Stimulated activated CD4-positive, alpha-beta T cell treated with anti-CD3 and anti-CD28 coated beads, TNF-alpha, amount 100 ng/mL, for 4 hours (primary cell): ENCODE measurements at regions not wholly inside any gene's neighbourhood (a gene's known extent, or its start where the extent isn't known, plus 50 kb on each side); places are given as distances from the start of the nearest gene placed in this dataset.

Experiments used
- DNase-seq, 3 experiments: peaks; one replicate each; pipeline ENCODE4 v3.0.0-alpha.2; 2020; ENCODE audit warnings: low read depth in 3 of 3

GRCh38 chr2:239765076-239765845 is 259.9 kb downstream of the NDUFA10 start:
- DNase-seq, result no peak

- DNase-seq, result no peak
Measured at GRCh38 chr2:239763433-239764097, 261.6 kb downstream of the NDUFA10 start.

GRCh38 chr2:239762655-239763269 is 262.4 kb downstream of the NDUFA10 start:
- no peak for DNase-seq

DNA sequence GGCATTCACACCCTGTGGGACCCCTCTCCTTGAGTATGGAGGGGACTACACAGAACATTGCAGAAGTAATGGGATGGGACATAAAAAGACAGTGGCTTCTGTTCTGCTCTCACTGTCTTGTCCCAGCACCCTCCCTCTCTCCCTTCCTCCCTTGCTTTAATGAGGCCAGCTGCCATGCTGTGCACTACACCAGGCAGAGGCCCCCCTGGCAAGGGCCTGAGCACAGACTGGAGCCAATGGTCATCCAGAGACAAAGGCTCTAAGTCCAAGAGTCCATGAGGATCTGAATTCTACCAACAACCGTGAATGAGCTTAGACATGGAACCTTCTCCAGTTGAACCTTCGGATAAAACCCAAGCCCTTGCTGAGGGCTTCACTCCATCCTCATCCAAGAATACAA is 263.0 kb downstream of the NDUFA10 start:
- no peak for DNase-seq

DNA sequence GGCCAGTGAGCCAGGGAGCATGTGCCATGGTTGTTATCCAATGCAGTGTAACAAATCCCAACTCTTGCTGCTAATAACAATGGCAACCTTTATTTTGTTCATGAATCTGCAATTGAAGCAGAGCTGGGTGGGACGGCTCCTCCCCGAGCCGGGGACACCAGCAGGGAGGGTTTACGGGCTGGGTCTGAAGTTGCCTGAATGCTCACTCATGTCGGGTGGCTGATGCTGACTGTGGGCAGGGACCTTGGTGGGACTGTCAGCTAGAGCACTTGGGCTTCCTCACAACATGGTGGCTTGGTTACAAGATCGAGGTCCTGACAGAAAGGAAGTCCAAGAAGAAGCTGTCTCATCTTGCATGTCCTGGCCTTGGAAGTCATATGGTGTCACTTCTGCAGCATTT is 264.5 kb downstream of the NDUFA10 start:
- no peak for DNase-seq

DNA sequence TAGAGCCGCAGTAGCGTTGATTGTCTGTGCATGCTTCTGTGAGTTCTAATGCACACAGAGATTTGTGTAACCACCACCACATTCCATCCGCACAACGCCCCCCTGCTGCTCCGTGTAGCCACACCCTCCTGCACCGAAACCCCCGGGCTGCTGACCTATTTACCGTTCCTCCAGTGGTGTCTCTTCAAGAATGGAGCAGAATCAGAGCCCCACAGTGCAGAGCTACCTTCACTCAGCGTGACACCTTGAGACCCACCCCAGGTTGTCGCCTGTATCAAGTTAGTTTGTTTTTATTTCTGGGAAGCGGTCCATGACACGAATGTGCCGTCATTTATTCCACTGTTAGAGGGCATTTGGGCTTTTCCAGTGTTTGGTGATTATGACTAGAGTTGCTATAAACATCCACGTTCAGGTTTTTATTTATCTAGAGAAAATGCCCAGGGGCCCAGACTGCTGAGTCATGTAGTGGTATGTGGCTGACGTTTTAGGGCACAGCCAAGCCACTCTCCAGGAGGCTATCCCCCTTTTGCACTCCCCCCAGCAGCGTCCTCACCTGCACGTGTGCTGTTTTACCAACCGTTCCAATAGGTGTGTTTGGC is 266.8 kb downstream of the NDUFA10 start:
- no peak for DNase-seq

DNA sequence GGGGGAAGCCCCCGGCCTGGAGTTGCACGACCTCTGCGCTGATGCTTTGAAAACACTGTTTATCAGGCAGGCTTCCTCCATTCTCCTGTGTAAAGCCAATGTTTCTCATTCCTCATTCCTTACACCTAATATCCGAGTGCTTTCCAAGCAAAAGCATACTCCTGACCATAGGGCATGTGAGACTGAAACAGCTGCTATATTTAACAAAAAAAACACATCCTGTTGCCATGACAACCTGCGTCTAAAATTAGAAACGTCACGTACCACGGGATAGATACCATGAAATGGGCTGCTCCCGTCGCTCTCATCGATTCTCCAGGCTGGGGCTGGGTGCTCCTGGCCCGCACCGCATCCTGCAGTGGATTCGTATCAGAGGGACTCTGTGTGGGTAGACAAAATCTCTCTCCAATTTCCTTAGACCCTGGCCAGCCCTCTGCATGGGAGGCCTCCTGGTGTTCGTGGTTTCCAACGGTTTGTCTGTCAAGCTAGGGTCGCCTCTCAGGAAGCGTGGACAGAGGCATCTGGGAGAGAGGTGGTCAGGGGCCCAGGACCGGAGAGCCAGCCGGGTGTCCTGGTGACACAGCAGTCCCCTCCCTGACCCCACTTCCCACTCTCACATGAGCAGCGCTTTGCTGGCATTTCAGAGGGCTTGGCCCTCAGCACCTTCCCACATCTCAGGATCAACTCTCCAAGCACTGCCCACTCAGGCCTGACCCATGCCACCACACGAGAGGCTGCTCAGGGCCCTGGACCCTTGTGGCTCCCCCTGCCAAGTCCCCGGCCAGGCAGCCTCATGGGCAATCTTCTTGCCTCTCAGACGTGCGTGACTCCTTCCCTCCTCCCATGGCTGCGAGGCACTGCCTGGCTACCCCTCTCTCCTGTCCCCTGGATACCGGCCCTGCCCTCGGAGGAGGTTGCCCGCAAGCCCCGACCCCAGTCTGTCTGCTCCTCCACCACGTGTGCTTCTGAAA is 268.1 kb downstream of the NDUFA10 start:
- DNase-seq, result no peak

DNA sequence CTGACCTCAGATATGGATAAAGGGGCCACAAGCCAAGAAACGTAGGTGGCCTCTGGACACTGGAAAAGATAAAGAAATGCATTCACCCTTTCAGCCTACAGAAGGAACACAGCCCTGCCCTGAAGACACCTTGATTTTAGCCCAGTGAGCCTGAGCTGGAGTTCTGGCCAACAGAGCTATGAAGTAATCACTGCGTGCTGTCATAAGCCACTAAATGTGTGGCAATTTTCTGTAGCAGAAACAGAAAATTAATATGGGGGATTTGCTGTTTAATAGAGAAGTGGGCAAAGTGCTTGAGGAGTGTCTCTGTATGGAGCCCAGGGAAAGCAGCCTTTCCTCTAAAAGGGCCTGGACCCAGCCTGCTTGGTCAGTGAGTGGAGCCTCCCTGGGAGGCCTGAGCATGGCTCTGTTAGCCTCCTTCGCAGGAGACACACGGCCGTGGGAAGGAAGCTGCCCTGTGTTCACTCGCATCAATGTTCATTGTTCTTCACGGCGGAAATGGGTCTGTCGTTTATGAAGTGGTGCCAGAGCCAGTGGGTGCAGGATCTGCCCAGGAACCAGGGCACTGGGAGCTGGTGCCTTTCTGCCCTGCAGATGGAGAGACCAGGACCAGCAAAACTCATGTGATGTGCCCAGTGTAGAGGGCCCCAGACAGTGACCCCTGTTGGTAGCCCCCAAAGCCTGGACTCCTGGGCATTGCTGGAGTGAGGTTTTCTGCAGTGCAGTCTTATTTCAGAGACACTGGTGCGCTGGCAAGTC is 268.9 kb downstream of the NDUFA10 start:
- no peak for DNase-seq

DNA sequence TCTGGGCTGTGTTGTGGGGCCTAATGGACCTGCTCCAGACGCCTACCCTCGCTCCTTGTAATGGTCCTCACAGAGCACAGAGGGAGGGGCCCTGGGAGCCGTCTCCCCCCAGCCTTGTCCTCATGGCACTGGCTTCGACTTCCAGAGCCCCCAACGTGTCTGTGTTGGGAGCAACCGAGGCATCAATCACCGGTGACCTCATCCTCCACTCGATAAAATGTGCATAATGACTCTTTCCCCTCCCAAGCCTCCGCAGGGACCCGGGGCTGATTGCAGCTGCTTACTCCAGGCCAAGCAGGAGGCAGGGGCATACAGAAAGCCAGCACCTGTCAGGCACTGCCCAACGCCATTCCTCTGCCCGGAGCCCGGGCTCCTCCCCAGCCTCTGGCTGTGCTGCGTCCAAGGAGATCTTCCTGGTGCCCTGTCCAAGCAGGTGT is 271.7 kb downstream of the NDUFA10 start:
- no peak for DNase-seq

GRCh38 chr2:239752951-239753350 is 272.2 kb downstream of the NDUFA10 start:
- no peak for DNase-seq

- DNase-seq, result peak; percentile 11 to 24 (median 23)
Measured at GRCh38 chr2:239751679-239752355, 273.3 kb downstream of the NDUFA10 start.

DNA sequence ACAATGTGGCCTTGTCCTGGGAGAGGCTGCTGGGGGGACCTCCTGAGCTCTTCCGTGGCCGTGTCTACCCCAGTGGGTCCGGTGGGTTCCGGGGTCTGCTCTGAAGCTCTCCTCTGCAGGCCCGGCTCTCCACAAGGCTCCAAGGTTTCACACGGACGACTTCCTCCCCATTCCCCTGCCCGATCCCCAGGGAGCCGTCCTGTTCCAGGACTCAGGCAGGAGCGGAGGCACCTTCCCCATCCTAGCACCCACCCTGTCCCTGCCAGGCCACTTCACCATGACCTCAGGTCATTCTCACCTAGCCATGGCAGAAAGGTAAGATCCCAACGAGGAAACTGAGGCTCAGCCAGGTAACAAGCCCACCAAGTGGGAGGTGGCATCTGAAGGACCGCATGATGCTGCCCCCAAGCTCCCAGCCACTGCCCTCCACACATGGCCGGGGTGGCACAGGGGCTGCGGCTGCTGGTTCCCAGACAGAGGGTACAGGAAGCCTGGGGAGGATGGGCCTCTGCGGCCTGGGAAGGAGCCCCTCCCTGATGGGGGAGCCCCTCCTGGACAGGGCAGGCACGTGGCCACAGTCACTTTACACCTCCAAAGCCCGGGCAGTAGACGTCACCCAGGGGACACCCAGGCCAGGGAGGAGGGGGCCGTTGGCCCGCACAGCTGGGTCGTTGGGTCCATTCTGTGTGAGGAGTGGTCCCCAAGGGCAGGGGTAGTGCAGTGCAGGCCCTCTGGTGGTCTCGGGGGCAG is 274.0 kb downstream of the NDUFA10 start:
- DNase-seq, result no peak

- DNase-seq, result no peak
Measured at GRCh38 chr2:239750045-239750835, 274.9 kb downstream of the NDUFA10 start.

DNA sequence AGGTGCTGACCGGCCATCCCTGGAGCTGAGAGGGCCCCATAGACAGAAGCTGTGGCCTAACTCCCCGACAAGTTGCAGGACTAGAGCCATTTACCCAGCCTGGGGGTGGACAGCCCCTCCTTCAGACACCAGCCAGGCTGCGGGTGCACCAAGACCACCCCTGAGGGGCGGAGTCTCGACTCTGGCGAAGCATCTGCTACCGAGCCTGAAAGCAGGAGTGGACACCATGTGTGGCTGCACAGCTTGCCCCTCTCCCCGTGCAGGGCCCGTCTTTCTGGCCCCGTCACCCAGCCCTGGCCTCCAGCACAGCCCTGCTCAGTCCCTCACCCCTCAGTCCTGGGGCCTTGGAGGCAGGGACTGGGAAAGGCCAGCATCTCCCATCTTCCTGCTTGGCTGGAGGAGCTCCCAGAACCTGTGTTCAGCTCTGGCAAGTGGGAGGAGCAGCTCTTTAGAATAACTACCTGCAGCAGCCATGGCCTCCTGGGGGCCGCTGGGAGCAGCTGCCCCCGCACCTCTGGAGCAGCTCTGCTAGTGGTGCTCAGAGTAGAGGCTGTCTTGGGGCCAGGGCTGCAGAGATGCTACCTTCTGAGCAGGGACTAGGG is 275.8 kb downstream of the NDUFA10 start:
- DNase-seq, result no peak

DNA sequence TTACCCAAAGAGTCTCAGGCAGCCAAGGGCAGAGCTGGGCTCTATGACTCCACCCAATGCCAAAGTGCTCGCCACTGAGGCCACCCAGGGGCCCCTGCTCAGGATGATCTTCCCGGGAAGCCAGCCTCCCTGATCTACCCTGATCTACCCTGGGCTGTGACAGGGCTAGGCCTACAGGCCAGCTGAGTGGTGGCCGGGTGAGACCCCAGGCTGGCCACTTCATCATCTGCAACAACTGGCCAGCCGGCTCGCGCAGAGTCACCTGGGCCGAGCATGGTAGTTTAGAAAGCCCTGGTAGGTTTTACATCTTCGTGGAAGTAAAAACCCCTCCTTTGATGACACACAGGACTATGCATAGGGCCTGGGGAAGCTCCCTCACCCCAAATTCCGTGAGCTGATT is 276.3 kb downstream of the NDUFA10 start:
- DNase-seq, result no peak

DNA sequence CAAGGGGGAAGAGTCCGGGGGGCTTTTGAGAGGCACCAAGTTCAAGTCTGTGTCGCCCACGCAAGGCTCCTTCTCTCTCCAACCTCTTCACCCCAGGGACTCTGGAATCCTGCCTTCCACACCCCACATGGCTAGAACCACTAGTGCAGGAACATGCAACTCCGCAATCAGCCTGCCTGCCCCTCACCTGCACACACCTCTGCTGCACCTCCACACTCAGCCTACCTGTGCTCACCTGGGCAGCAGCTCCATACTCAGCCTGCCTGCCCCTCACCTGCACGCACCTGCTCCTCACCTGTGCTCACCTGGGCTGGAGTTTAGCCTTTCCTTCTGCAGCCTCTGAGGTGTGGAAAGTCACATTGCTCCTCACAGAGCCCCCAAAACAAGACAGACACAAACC is 277.4 kb downstream of the NDUFA10 start:
- DNase-seq, result no peak

DNA sequence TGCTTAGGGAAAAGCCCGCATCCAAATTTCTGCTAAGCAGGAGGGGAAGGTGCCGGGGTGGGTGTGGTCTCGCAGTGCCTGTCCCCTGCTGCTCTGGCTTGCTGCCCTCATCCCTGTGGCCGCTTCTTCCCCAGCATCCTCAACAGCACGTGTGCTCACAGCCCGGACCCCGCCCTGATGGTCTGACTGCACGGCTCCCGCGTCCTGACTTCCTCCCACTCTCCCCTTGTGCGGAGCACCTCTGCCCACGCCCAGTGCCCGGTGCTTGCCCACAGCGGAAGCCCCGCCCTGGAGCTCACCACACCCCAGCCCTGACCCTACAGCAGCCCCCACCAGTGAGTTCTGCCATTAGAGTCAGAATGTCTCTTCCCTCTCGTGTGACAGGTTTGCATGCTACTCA is 277.9 kb downstream of the NDUFA10 start:
- DNase-seq, result no peak
